ENCODE measurements at regions not wholly inside any gene's neighbourhood (a gene's known extent, or its start where the extent isn't known, plus 50 kb on each side); places are given as distances from the start of the nearest gene placed in this dataset.

- no peaks in the 10 kb centered on the region for H3K27me3 ChIP-seq
- H3K9me3 ChIP-seq = no peaks in the 10 kb centered on the region
- H3K27ac ChIP-seq = no peak overlapping the region
- TF ChIP-seq EP300 (IDR thresholded peaks at IDR 0.05; ENCODE audit: low read depth) (no peak), POLR2A (IDR thresholded peaks at IDR 0.05) (no peak), POLR2AphosphoS5 (IDR thresholded peaks at IDR 0.05) (no peak), CTCF (IDR thresholded peaks at IDR 0.05) (no peak)
- H3K4me3 ChIP-seq = no peak overlapping the region
- WGBS, 2 donors (ENCODE audit: low coverage in 1 of 2) = 77 to 81% methylated on average over 3 to 9 of the region's 9 CpGs
- H3K36me3 ChIP-seq = no peaks in the 10 kb centered on the region
- in situ Hi-C loops (cut with MboI; ENCODE audit: low pct_ligation_motif_present in 1 of 4, low pct_unique_long_range_greater_than_20kb in 1 of 4, low sequenced_read_pairs in 3 of 4) (no loop called here), intact Hi-C loops (cut with DNase I; ENCODE audit: low total_unique reads) (no loop called here)
- no peak for DNase-seq
- peaks cover 0 to 3% (median under 1%) of the 10 kb centered on the region in 4 donors for H3K4me1 ChIP-seq
These were observed 81.9 kb upstream of the GALNT2 start for GRCh38 chr1:229984992-229985612.

- WGBS, 2 donors (ENCODE audit: low coverage in 1 of 2) = 61 to 71% methylated on average over 3 to 7 of the region's 7 CpGs
- Histone ChIP-seq H3K36me3 (no peaks in the 10 kb centered on the region), H3K4me3 (no peak overlapping the region), H3K27me3 (no peaks in the 10 kb centered on the region), H3K9me3 (no peaks in the 10 kb centered on the region), H3K4me1 (peaks cover 0 to 2% (median 0%) of the 10 kb centered on the region in 4 donors), H3K27ac (no peak overlapping the region)
- intact Hi-C loops (cut with DNase I; ENCODE audit: low total_unique reads) (no loop called here), in situ Hi-C loops (cut with MboI; ENCODE audit: low pct_ligation_motif_present in 1 of 4, low pct_unique_long_range_greater_than_20kb in 1 of 4, low sequenced_read_pairs in 3 of 4) (no loop called here)
- no peak for DNase-seq
- TF ChIP-seq CTCF (IDR thresholded peaks at IDR 0.05) (no peak), POLR2A (IDR thresholded peaks at IDR 0.05) (no peak), EP300 (IDR thresholded peaks at IDR 0.05; ENCODE audit: low read depth) (no peak), POLR2AphosphoS5 (IDR thresholded peaks at IDR 0.05) (no peak)
These were observed 81.4 kb upstream of the GALNT2 start for GRCh38 chr1:229985613-229986010.

GRCh38 chr1:229986737-229987337 lies 80.2 kb upstream of the GALNT2 start:
- H3K27ac ChIP-seq = no peak overlapping the region
- DNase-seq = no peak
- intact Hi-C loops (cut with DNase I; ENCODE audit: low total_unique reads) (no loop called here), in situ Hi-C loops (cut with MboI; ENCODE audit: low pct_ligation_motif_present in 1 of 4, low pct_unique_long_range_greater_than_20kb in 1 of 4, low sequenced_read_pairs in 3 of 4) (no loop called here)
- H3K27me3 ChIP-seq = no peaks in the 10 kb centered on the region
- TF ChIP-seq POLR2A (IDR thresholded peaks at IDR 0.05) (no peak), CTCF (IDR thresholded peaks at IDR 0.05) (no peak), EP300 (IDR thresholded peaks at IDR 0.05; ENCODE audit: low read depth) (no peak), POLR2AphosphoS5 (IDR thresholded peaks at IDR 0.05) (no peak)
- no peaks in the 10 kb centered on the region for H3K36me3 ChIP-seq
- WGBS, 2 donors (ENCODE audit: low coverage in 1 of 2) = 8 to 60% methylated on average over 2 to 3 of the region's 3 CpGs
- H3K4me3 ChIP-seq = no peak overlapping the region
- no peaks in the 10 kb centered on the region for H3K9me3 ChIP-seq
- peaks cover 0 to 2% (median 0%) of the 10 kb centered on the region in 4 donors for H3K4me1 ChIP-seq

GRCh38 chr1:229987953-229988352 lies 79.1 kb upstream of the GALNT2 start:
- TF ChIP-seq POLR2AphosphoS5 (IDR thresholded peaks at IDR 0.05) = no peak
- TF ChIP-seq CTCF (IDR thresholded peaks at IDR 0.05) = no peak
- no peak for TF ChIP-seq POLR2A (IDR thresholded peaks at IDR 0.05)
- no peak for TF ChIP-seq EP300 (IDR thresholded peaks at IDR 0.05; ENCODE audit: low read depth)
- WGBS, 2 donors (ENCODE audit: low coverage in 1 of 2) = 82 to 92% methylated on average over 5 to 6 of the region's 6 CpGs
- H3K4me1 ChIP-seq = peaks cover 0 to 2% (median 0%) of the 10 kb centered on the region in 4 donors
- H3K9me3 ChIP-seq = no peaks in the 10 kb centered on the region
- in situ Hi-C loops (cut with MboI; ENCODE audit: low pct_ligation_motif_present in 1 of 4, low pct_unique_long_range_greater_than_20kb in 1 of 4, low sequenced_read_pairs in 3 of 4) (no loop called here), intact Hi-C loops (cut with DNase I; ENCODE audit: low total_unique reads) (no loop called here)
- no peak for DNase-seq
- H3K27me3 ChIP-seq = no peaks in the 10 kb centered on the region
- H3K36me3 ChIP-seq = no peaks in the 10 kb centered on the region
- no peak overlapping the region for H3K27ac ChIP-seq
- H3K4me3 ChIP-seq = no peak overlapping the region
